OCI-LY1 (cell line): ENCODE measurements at regions not wholly inside any gene's neighbourhood (a gene's known extent, or its start where the extent isn't known, plus 50 kb on each side); places are given as distances from the start of the nearest gene placed in this dataset.

ENCODE experiments used
- CTCF ChIP-seq: fragments of 200-600 bp; sonication (generic), shearing (Covaris generic); IDR thresholded peaks from 2 replicates; pipeline ENCODE4 v1.5.1; 2017; ENCODE audit warnings: mild to moderate bottlenecking, antibody characterized with exemption, low read length, moderate library complexity, mixed read lengths
- EZH2 ChIP-seq: fragments of 200-600 bp; sonication (generic), shearing (Covaris generic); IDR thresholded peaks from 2 replicates; pipeline ENCODE4 v1.8.0; 2017; ENCODE audit warnings: borderline replicate concordance, mixed run types, mild to moderate bottlenecking, antibody characterized with exemption, low read length, moderate library complexity, mixed read lengths

DNA sequence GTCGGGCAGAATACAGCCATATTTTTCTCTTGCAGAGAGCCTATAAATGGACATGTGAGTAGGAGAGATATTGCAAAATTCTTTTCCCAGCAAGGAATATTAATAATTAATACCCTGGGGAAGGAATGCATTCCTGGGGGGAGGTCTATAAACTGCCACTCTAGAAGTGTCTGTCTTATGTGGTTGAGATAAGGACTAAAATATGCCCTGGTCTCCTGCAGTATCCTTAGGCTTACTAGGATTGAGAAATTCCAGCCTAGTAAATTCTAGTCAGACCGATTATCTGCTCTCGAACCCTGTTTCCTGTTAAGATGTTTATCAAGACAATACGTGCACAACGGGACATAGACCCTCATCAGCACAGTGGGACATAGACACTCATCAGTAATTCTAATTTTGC is 872.6 kb downstream of the FSTL5 start:
- TF ChIP-seq CTCF (no peak), EZH2 (no peak)
